GM12878 (cell line): ENCODE measurements at regions not wholly inside any gene's neighbourhood (a gene's known extent, or its start where the extent isn't known, plus 50 kb on each side); places are given as distances from the start of the nearest gene placed in this dataset.

Source experiments
- ATAC-seq: fragments of 200-7000 bp; cut with Tn5 transposase; 3 replicates; pipeline ENCODE4 v1.9.1; 2020; ENCODE audit warnings: mild to moderate bottlenecking, moderate library complexity
- BruUV-seq: library from RNA; stranded (reverse); fragments of 400-500 nt; replicated peaks from 2 replicates; lab custom pipeline; 2021; lab: Mats Ljungman, UMichigan
- CTCF ChIA-PET: fragments of 300-600 bp; sonication (Branson Sonifier 250); formaldehyde crosslinking; extraction: SDS; loops from one replicate; lab custom pipeline; 2021; ENCODE audit warnings: inconsistent platforms; lab: Yijun Ruan, JAX
- POLR2A ChIA-PET: fragments of 350-600 bp; formaldehyde crosslinking; extraction: SDS; loops from one replicate; lab custom pipeline; 2021; ENCODE audit warnings: inconsistent platforms; lab: Charles Lee
- RAD21 ChIA-PET: fragments of 300-600 bp; sonication (Branson Sonifier 250); formaldehyde crosslinking; loops from one replicate; lab custom pipeline; 2023; ENCODE audit warnings: antibody characterized with exemption; ENCODE audit not compliant: unreplicated experiment; lab: Charles Lee
- SMC1A ChIA-PET: fragments of 300-600 bp; sonication (Branson Sonifier 250); formaldehyde crosslinking; loops from one replicate; lab custom pipeline; 2023; ENCODE audit not compliant: unreplicated experiment, uncharacterized antibody; lab: Charles Lee
- DNase-seq: peaks from one replicate; pipeline ENCODE4 v3.0.0-alpha.2; 2011; ENCODE audit warnings: low read depth, low spot score
- FAIRE-seq: peaks from 3 replicates; lab custom pipeline; 2011; peaks lifted over from hg19 to GRCh38; lab: Jason Lieb, UNC
- H2AFZ ChIP-seq: 2 replicates; pipeline ENCODE4 v1.6.0; 2011; ENCODE audit warnings: low read depth, low read length, control low read depth; ENCODE audit not compliant: control insufficient read depth
- H3K27ac ChIP-seq: 2 replicates; pipeline ENCODE4 v1.5.1; 2011; ENCODE audit warnings: control low read depth; ENCODE audit not compliant: control insufficient read depth, insufficient read depth
- H3K27me3 ChIP-seq, 2 experiments: replicated peaks in 1 of 2; 2 replicates each; pipeline versions ENCODE4 v1.6.0 to v1.6.1; 2011; ENCODE audit warnings: low read length in 1 of 2; ENCODE audit not compliant: control insufficient read depth in 2 of 2, insufficient read depth in 2 of 2
- H3K36me3 ChIP-seq, 2 experiments: 2 replicates each; pipeline ENCODE4 v1.5.1; 2011; ENCODE audit warnings: low read length in 1 of 2; ENCODE audit not compliant: control insufficient read depth in 2 of 2, insufficient read depth in 2 of 2
- H3K4me1 ChIP-seq: 2 replicates; pipeline ENCODE4 v1.6.1; 2011; ENCODE audit warnings: mild to moderate bottlenecking, low read length, moderate library complexity, mixed read lengths; ENCODE audit not compliant: control insufficient read depth, insufficient read depth
- H3K4me2 ChIP-seq: 2 replicates; pipeline ENCODE4 v1.6.0; 2011; ENCODE audit warnings: control low read depth; ENCODE audit not compliant: control insufficient read depth, insufficient read depth
- H3K4me3 ChIP-seq: fragments of 200-600 bp; sonication (generic); 2 replicates; pipeline ENCODE4 v1.5.1; 2016
- H3K79me2 ChIP-seq: 2 replicates; pipeline ENCODE4 v1.6.0; 2011; ENCODE audit warnings: low read length; ENCODE audit not compliant: control insufficient read depth, insufficient read depth
- H3K9ac ChIP-seq: 2 replicates; pipeline ENCODE4 v1.8.0; 2011; ENCODE audit warnings: low read length, control low read depth, mixed read lengths; ENCODE audit not compliant: control insufficient read depth, insufficient read depth
- H3K9me3 ChIP-seq: replicated peaks from 3 replicates; pipeline ENCODE4 v1.5.1; 2011; ENCODE audit warnings: mild to moderate bottlenecking, low read length; ENCODE audit not compliant: control insufficient read depth, insufficient read depth
- H4K20me1 ChIP-seq: 2 replicates; pipeline ENCODE4 v1.6.0; 2011; ENCODE audit not compliant: control insufficient read depth, insufficient read depth
- NR2C1 ChIP-seq: fragments of 450-650 bp; IDR thresholded peaks from 2 replicates; pipeline ENCODE4 v1.6.1; 2017; ENCODE audit warnings: antibody characterized with exemption, mild to moderate bottlenecking, moderate library complexity
- RFX5 ChIP-seq: IDR thresholded peaks from 2 replicates; pipeline ENCODE4 v1.6.1; 2011; ENCODE audit warnings: low read depth, low read length, improper control_type of control experiment
- SREBF2 ChIP-seq: IDR thresholded peaks from 2 replicates; pipeline ENCODE4 v1.6.1; 2012; ENCODE audit warnings: mild to moderate bottlenecking, low read length
- ZNF24 ChIP-seq: fragments of 450-650 bp; IDR thresholded peaks from 2 replicates; pipeline ENCODE4 v1.6.1; 2017; ENCODE audit warnings: antibody characterized with exemption, mild to moderate bottlenecking
- WGBS: methylation state at CpG from one replicate; pipeline ENCODE4 v1.1.6; 2016; ENCODE audit warnings: low lambda C conversion rate; ENCODE audit not compliant: insufficient replicate concordance, insufficient coverage; ENCODE audit errors: missing lambda C conversion rate; 5-methylcytosine and 5-hydroxymethylcytosine counted together
- in situ Hi-C: fragments of 300-500 bp; cut with MboI; formaldehyde crosslinking; loops from 9 replicates; pipeline ENCODE4 v1.14.3; 2018; ENCODE audit warnings: mixed read lengths
- intact Hi-C: fragments of 100-400 bp; cut with micrococcal nuclease; formaldehyde crosslinking; loops from one replicate; pipeline ENCODE4 v1.14.2; 2022; ENCODE audit not compliant: unreplicated experiment
- TF ChIP-seq, protein P1 (sequence below): fragments of 450-650 bp; formaldehyde crosslinking; IDR thresholded peaks from 2 replicates; pipeline ENCODE4 v1.4.0; 2020; ENCODE audit warnings: mild to moderate bottlenecking, moderate library complexity
- TF ChIP-seq, protein P2 (sequence below): fragments of 450-650 bp; IDR thresholded peaks from 2 replicates; pipeline ENCODE4 v1.6.1; 2017; ENCODE audit warnings: mild to moderate bottlenecking

DNA sequence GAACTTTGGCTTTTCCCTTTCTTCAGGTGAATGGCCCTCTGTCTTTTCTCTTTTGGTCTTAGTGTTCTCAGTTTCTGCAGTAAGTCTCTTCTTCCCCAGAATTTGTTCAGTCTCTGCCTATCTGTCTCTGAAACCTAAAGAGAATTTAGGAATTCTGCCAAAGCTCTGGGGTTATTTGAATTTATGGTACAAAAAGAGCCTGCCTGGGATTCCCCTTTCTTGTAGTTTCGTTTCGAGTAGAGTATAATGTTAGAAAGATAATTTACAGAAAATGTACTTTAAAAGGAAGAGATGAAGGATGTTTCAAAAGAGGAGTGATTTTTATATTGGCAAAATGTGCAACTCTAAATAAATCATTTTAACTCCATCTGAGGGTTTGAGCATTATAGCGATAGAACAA lies 247.4 kb upstream of the SATB1 start:
- Histone ChIP-seq H3K4me3 (no peak overlapping the region), H3K4me1 (no peaks in the 10 kb centered on the region), H3K36me3 (no peaks in the 10 kb centered on the region), H4K20me1 (no peaks in the 10 kb centered on the region), H3K4me2 (no peak overlapping the region), H3K9me3 (no peaks in the 10 kb centered on the region), H2AFZ (no peak overlapping the region), H3K27ac (no peak overlapping the region), H3K9ac (no peak overlapping the region), H3K79me2 (no peaks in the 10 kb centered on the region), H3K27me3 (no peaks in the 10 kb centered on the region)
- ATAC-seq, result no peak
- no peak for DNase-seq
- CTCF ChIA-PET, result no interaction called here
- no peak for FAIRE-seq
- no TSS peak for BruUV-seq
- intact Hi-C loops (loop anchor here (5.0 kb wide), 1 partner anchor 85 kb away; no protein-coding TSS in a partner anchor), in situ Hi-C loops (no loop called here)
- TF ChIP-seq ZNF24 (0 out of 2 replicates have a peak, but pooled peaks have one; percentile 34), RFX5 (no peak)
- WGBS, result 0% methylated on average over 3 of the region's 3 CpGs
- RAD21 ChIA-PET, result no interaction called here
- POLR2A ChIA-PET, result no interaction called here
- SMC1A ChIA-PET, result interaction anchor here (1.8 kb wide), 1 partner anchor 15 kb away, joined by 6 read pairs; no protein-coding TSS in a partner anchor

DNA sequence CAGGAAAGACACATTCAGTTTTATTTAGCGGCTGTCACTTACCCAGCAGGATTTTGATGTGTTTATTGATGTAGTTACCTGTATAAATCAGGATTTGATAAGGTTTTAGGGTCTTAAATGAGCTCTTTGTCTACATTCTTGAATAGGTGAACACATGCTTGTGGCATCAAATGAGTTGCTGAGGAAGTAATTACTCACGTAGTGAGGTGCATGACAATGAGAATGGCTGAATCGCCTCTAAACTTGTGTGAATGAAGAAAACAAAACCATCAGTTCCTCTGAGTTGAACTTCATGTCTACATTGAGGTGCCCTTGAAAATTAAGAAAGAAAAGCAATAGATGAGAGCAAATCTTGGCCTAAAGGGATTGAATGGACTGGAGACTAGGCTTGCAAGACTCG lies 245.6 kb upstream of the SATB1 start:
- ChIA-PET POLR2A (no interaction called here), RAD21 (no interaction called here)

More for the DNA sequence above, 245.6 kb upstream of the SATB1 start:
- Histone ChIP-seq H3K4me3 (no peak overlapping the region), H3K4me1 (no peaks in the 10 kb centered on the region), H3K9ac (no peak overlapping the region), H3K79me2 (no peaks in the 10 kb centered on the region), H3K36me3 (no peaks in the 10 kb centered on the region), H4K20me1 (no peaks in the 10 kb centered on the region), H3K9me3 (no peaks in the 10 kb centered on the region), H3K27ac (no peak overlapping the region), H3K4me2 (no peak overlapping the region), H3K27me3 (no peaks in the 10 kb centered on the region), H2AFZ (no peak overlapping the region)
- no TSS peak for BruUV-seq
- TF ChIP-seq, protein P1, sequence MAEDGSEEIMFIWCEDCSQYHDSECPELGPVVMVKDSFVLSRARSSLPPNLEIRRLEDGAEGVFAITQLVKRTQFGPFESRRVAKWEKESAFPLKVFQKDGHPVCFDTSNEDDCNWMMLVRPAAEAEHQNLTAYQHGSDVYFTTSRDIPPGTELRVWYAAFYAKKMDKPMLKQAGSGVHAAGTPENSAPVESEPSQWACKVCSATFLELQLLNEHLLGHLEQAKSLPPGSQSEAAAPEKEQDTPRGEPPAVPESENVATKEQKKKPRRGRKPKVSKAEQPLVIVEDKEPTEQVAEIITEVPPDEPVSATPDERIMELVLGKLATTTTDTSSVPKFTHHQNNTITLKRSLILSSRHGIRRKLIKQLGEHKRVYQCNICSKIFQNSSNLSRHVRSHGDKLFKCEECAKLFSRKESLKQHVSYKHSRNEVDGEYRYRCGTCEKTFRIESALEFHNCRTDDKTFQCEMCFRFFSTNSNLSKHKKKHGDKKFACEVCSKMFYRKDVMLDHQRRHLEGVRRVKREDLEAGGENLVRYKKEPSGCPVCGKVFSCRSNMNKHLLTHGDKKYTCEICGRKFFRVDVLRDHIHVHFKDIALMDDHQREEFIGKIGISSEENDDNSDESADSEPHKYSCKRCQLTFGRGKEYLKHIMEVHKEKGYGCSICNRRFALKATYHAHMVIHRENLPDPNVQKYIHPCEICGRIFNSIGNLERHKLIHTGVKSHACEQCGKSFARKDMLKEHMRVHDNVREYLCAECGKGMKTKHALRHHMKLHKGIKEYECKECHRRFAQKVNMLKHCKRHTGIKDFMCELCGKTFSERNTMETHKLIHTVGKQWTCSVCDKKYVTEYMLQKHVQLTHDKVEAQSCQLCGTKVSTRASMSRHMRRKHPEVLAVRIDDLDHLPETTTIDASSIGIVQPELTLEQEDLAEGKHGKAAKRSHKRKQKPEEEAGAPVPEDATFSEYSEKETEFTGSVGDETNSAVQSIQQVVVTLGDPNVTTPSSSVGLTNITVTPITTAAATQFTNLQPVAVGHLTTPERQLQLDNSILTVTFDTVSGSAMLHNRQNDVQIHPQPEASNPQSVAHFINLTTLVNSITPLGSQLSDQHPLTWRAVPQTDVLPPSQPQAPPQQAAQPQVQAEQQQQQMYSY (CRISPR knock-in tag), result no peak
- TF ChIP-seq SREBF2 (no peak), NR2C1 (no peak)
- TF ChIP-seq, protein P2, sequence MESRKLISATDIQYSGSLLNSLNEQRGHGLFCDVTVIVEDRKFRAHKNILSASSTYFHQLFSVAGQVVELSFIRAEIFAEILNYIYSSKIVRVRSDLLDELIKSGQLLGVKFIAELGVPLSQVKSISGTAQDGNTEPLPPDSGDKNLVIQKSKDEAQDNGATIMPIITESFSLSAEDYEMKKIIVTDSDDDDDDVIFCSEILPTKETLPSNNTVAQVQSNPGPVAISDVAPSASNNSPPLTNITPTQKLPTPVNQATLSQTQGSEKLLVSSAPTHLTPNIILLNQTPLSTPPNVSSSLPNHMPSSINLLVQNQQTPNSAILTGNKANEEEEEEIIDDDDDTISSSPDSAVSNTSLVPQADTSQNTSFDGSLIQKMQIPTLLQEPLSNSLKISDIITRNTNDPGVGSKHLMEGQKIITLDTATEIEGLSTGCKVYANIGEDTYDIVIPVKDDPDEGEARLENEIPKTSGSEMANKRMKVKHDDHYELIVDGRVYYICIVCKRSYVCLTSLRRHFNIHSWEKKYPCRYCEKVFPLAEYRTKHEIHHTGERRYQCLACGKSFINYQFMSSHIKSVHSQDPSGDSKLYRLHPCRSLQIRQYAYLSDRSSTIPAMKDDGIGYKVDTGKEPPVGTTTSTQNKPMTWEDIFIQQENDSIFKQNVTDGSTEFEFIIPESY, result no peak
- ChIA-PET CTCF (no interaction called here), SMC1A (interaction anchor here (1.1 kb wide), 1 partner anchor 13 kb away, joined by 5 read pairs; no protein-coding TSS in a partner anchor)
- in situ Hi-C loops (no loop called here), intact Hi-C loops (loop anchor here (5.0 kb wide), 1 partner anchor 87 kb away; no protein-coding TSS in a partner anchor)
- no peak for ATAC-seq
- DNase-seq, result no peak
- 60% methylated on average over 4 of the region's 4 CpGs for WGBS
- FAIRE-seq, result no peak
